Coronary artery (tissue), 2 donors: ENCODE measurements at regions not wholly inside any gene's neighbourhood (a gene's known extent, or its start where the extent isn't known, plus 50 kb on each side); places are given as distances from the start of the nearest gene placed in this dataset.

Experiments
- DNase-seq: peaks from one replicate; pipeline ENCODE4 v3.0.0-alpha.2; 2017; ENCODE audit warnings: low spot score
- H3K27ac ChIP-seq, 2 donors: fragments of 200-600 bp; sonication (generic); one replicate each; pipeline ENCODE4 v1.5.1; 2016 to 2019
- H3K4me3 ChIP-seq: fragments of 200-600 bp; sonication (generic); 2 replicates; pipeline ENCODE4 v1.5.1; 2016; ENCODE audit warnings: mild to moderate bottlenecking, moderate library complexity
- CTCF ChIP-seq: fragments of 200-600 bp; sonication (generic); IDR thresholded peaks from one replicate; pipeline ENCODE4 v1.5.1; 2019; ENCODE audit warnings: antibody characterized with exemption

- no peak for DNase-seq
- H3K27ac ChIP-seq = no peak overlapping the region
- peak overlapping the region; percentile 50 for H3K4me3 ChIP-seq
- peak; percentile 40 for TF ChIP-seq CTCF
Observed at GRCh38 chrX:30971774-30972603, 82.9 kb upstream of the TAB3 start.

GRCh38 chrX:30967516-30967915 is 78.5 kb upstream of the TAB3 start:
- Histone ChIP-seq H3K4me3 (no peak overlapping the region), H3K27ac (no peak overlapping the region)
- TF ChIP-seq CTCF = no peak
- no peak for DNase-seq

GRCh38 chrX:30965767-30966166 is 76.7 kb upstream of the TAB3 start:
- no peak for TF ChIP-seq CTCF

GRCh38 chrX:30961387-30962174 is 72.5 kb upstream of the TAB3 start:
- no peak for DNase-seq
- Histone ChIP-seq H3K27ac (no peak overlapping the region), H3K4me3 (no peak overlapping the region)
- TF ChIP-seq CTCF = no peak

More at GRCh38 chrX:30965767-30966166, 76.7 kb upstream of the TAB3 start:
- Histone ChIP-seq H3K27ac (no peak overlapping the region), H3K4me3 (no peak overlapping the region)
- DNase-seq = no peak

DNA sequence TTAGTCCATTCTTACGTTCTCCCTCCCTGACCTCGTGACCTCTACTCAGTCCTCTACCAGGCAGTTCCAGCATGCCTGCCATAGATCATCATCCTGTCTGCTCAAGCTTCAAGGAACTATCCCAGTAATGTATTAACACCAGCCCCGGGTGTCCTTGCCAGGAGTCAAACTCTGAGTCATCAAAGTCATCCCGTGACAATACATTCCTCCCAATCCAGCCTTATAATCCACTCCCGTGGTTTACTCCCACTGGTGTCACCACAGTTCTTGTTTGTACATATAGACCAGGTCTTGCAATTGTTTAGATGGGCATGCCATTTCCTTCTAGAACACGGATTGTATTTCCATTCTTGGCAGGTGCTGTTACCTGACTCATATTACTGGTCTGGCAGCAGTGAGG is 68.7 kb upstream of the TAB3 start:
- no peak for TF ChIP-seq CTCF
- DNase-seq = no peak
- H3K4me3 ChIP-seq = no peak overlapping the region

GRCh38 chrX:30955687-30956086 is 66.6 kb upstream of the TAB3 start:
- Histone ChIP-seq H3K4me3 (no peak overlapping the region), H3K27ac (no peak overlapping the region)
- DNase-seq = no peak
- TF ChIP-seq CTCF = no peak

More for the DNA sequence above, 68.7 kb upstream of the TAB3 start:
- no peak overlapping the region for H3K27ac ChIP-seq
